ENCODE measurements at regions not wholly inside any gene's neighbourhood (a gene's known extent, or its start where the extent isn't known, plus 50 kb on each side); places are given as distances from the start of the nearest gene placed in this dataset.

DNA sequence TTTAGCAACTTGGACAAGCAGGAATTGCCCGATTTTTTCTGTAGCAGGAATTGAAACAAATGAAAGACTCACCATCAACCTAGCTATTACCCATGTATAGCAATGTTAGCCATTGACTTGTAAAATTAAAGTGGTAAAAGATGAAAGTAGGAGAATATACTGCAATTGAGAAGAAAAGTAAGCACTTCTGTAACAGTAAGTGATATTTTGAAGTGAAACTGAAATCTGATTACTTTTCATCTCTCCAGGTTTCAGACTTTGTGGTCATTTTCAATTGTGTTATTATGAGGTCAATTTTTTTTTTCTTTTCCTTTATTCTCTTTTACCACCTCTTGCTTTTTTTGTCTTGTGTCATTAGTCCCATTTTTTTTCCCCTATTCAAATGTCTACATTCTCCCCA, 1078.2 kb downstream of the ZPLD1 start:
- no peak for TF ChIP-seq FOXM1 (IDR thresholded peaks at IDR 0.05; ENCODE audit: borderline replicate concordance)
- TF ChIP-seq ZNF384 (IDR thresholded peaks at IDR 0.05) = no peak
- no peak for TF ChIP-seq SUZ12 (IDR thresholded peaks at IDR 0.05)
- no peak for TF ChIP-seq FOXA1 (IDR thresholded peaks at IDR 0.05)
- no peak for TF ChIP-seq SP1 (IDR thresholded peaks at IDR 0.05)
- no peak for TF ChIP-seq L3MBTL2 (conservative IDR thresholded peaks at IDR 0.05)
- TF ChIP-seq, protein P1, sequence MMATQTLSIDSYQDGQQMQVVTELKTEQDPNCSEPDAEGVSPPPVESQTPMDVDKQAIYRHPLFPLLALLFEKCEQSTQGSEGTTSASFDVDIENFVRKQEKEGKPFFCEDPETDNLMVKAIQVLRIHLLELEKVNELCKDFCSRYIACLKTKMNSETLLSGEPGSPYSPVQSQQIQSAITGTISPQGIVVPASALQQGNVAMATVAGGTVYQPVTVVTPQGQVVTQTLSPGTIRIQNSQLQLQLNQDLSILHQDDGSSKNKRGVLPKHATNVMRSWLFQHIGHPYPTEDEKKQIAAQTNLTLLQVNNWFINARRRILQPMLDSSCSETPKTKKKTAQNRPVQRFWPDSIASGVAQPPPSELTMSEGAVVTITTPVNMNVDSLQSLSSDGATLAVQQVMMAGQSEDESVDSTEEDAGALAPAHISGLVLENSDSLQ (IDR thresholded peaks at IDR 0.05) = no peak
- no peak for TF ChIP-seq HDGF (IDR thresholded peaks at IDR 0.05; ENCODE audit: borderline replicate concordance)
- TF ChIP-seq ELF4 (IDR thresholded peaks at IDR 0.05) = no peak
- no peak for TF ChIP-seq BHLHE40 (IDR thresholded peaks at IDR 0.05; ENCODE audit: borderline replicate concordance)
- TF ChIP-seq ARNT (IDR thresholded peaks at IDR 0.05) = no peak
- no peak for TF ChIP-seq FOXK2 (IDR thresholded peaks at IDR 0.05)
- TF ChIP-seq NFRKB (IDR thresholded peaks at IDR 0.05) = no peak

All from HEK293T (cell line).